MCF 10A (cell line): ENCODE measurements at regions not wholly inside any gene's neighbourhood (a gene's known extent, or its start where the extent isn't known, plus 50 kb on each side); places are given as distances from the start of the nearest gene placed in this dataset.
"Not testable (repeated sequence)": the region's sequence is repeated elsewhere in the genome, so short reads cannot be mapped to it uniquely, and the experiment has no call there.

Experiments
- BruUV-seq: library from RNA; stranded (reverse); fragments of 400-500 nt; replicated peaks from 2 replicates; lab custom pipeline; 2021; lab: Mats Ljungman, UMichigan
- CTCF ChIA-PET: fragments of 300-600 bp; sonication (Branson Sonifier 250); formaldehyde crosslinking; extraction: SDS; loops from one replicate; lab custom pipeline; 2021; ENCODE audit warnings: antibody characterized with exemption, inconsistent platforms; lab: Yijun Ruan, JAX
- POLR2A ChIA-PET: fragments of 300-600, 350-650 bp; sonication (Branson Sonifier 250); formaldehyde crosslinking; extraction: SDS; loops from one replicate; lab custom pipeline; 2020; ENCODE audit warnings: antibody characterized with exemption, inconsistent platforms; lab: Yijun Ruan, JAX
- DNase-seq: peaks from one replicate; pipeline ENCODE4 v3.0.0-alpha.2; 2018; ENCODE audit not compliant: unreplicated experiment
- H3K27ac Mint-ChIP-seq: one replicate; pipeline ENCODE4 v1.8.0; 2022; ENCODE audit warnings: mild to moderate bottlenecking, low read depth, mixed read lengths; ENCODE audit not compliant: unreplicated experiment
- H3K27me3 Mint-ChIP-seq: one replicate; pipeline ENCODE4 v1.8.0; 2022; ENCODE audit warnings: mixed read lengths; ENCODE audit not compliant: insufficient read depth, unreplicated experiment
- H3K36me3 Mint-ChIP-seq: one replicate; pipeline ENCODE4 v1.8.0; 2022; ENCODE audit warnings: mild to moderate bottlenecking, moderate library complexity, mixed read lengths; ENCODE audit not compliant: insufficient read depth, unreplicated experiment
- H3K4me1 Mint-ChIP-seq: one replicate; pipeline ENCODE4 v1.8.0; 2022; ENCODE audit warnings: mixed read lengths; ENCODE audit not compliant: insufficient read depth, unreplicated experiment
- H3K4me3 Mint-ChIP-seq: one replicate; pipeline ENCODE4 v1.8.0; 2022; ENCODE audit warnings: mild to moderate bottlenecking, moderate library complexity, mixed read lengths; ENCODE audit not compliant: unreplicated experiment
- H3K9me3 Mint-ChIP-seq: one replicate; pipeline ENCODE4 v1.8.0; 2022; ENCODE audit warnings: mixed read lengths; ENCODE audit not compliant: unreplicated experiment
- intact Hi-C: fragments of 100-400 bp; cut with micrococcal nuclease; formaldehyde crosslinking; loops from 2 replicates; pipeline ENCODE4 v1.14.1; 2022
- TF ChIP-seq, protein P1 (sequence below): fragments of 200-600 bp; IDR thresholded peaks from one replicate; pipeline ENCODE4 v1.8.0; 2022; ENCODE audit warnings: antibody characterized with exemption, mild to moderate bottlenecking; ENCODE audit not compliant: unreplicated experiment

DNA sequence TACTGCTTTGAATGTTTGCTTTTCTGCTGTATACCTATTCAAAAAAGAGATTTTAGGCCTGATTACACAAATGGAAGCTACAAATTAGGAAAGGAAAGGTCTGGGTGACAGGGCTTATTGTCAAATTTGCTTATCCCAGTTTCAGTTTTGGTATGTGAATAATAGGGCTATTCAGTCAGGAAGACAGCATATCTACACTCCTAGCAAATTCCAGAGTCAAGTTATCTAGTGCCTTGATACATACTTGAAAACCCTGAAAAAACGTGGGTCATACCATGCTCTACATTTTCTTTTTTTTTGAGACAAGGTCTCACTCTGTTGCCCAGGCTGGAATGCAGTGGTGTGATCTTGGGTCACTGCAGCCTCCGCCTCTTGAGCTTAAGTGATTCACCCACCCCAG, 59.2 kb upstream of the CCDC180 start:
- H3K4me3 Mint-ChIP-seq, intact Hi-C loops, DNase-seq, H3K27me3 Mint-ChIP-seq, H3K4me1 Mint-ChIP-seq, H3K27ac Mint-ChIP-seq, H3K9me3 Mint-ChIP-seq, BruUV-seq, POLR2A ChIA-PET, H3K36me3 Mint-ChIP-seq: not testable (repeated sequence)
- CTCF ChIA-PET = interaction anchor here (0.6 to 1.4 kb wide), 3 partner anchors 10 to 139 kb away, joined by 3 read pairs; no protein-coding TSS in a partner anchor

DNA sequence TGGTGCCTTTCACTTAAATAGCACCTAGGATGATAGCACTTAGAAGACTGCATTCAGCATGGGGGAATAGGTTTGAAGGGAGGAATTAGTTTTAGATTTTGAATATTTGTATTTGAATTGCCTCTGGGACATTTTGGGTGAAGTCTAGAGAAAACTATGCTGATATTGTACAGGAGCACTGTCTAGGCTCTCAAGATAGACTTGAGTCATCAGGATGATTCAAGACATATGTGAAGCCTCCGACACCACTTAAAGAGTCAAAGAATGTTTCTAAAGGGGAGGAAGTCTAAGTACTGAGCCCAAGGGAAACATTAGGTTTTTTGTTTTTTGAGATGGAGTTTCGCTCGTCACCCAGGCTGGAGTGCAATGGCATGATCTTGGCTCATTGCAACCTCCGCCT, 63.9 kb upstream of the CCDC180 start:
- intact Hi-C loops = no loop called here
- Mint-ChIP-seq H3K27me3 (no peaks in the 10 kb centered on the region), H3K27ac (no peak overlapping the region), H3K4me3 (no peak overlapping the region), H3K36me3 (peaks cover 5% of the 10 kb centered on the region), H3K9me3 (no peaks in the 10 kb centered on the region), H3K4me1 (peaks cover 16% of the 10 kb centered on the region)
- ChIA-PET POLR2A (no interaction called here), CTCF (no interaction called here)
- no TSS peak for BruUV-seq
- no peak for DNase-seq
- TF ChIP-seq, protein P1, sequence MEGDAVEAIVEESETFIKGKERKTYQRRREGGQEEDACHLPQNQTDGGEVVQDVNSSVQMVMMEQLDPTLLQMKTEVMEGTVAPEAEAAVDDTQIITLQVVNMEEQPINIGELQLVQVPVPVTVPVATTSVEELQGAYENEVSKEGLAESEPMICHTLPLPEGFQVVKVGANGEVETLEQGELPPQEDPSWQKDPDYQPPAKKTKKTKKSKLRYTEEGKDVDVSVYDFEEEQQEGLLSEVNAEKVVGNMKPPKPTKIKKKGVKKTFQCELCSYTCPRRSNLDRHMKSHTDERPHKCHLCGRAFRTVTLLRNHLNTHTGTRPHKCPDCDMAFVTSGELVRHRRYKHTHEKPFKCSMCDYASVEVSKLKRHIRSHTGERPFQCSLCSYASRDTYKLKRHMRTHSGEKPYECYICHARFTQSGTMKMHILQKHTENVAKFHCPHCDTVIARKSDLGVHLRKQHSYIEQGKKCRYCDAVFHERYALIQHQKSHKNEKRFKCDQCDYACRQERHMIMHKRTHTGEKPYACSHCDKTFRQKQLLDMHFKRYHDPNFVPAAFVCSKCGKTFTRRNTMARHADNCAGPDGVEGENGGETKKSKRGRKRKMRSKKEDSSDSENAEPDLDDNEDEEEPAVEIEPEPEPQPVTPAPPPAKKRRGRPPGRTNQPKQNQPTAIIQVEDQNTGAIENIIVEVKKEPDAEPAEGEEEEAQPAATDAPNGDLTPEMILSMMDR = no peak

DNA sequence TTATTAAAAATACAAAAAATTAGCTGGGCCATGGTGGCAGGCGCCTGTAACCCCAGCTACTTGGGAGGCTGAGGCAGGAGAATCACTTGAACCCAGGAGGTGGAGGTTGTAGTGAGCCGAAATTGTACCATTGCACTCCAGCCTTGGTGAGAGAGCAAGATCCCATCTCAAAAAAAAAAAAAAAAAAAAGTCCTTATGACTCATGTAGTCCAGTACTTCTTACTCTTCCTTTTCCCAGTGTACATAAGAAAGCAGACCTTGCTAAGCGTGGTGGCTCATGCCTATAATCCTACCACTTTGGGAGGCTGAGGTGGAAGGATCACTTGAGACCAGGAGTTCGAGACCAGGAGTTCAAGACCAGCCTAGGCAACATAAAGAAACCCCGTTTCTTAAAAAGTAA, 66.0 kb upstream of the CCDC180 start:
- intact Hi-C loops, H3K27me3 Mint-ChIP-seq, DNase-seq, H3K9me3 Mint-ChIP-seq, H3K36me3 Mint-ChIP-seq, H3K4me3 Mint-ChIP-seq, CTCF ChIA-PET, BruUV-seq: not testable (repeated sequence)
- POLR2A ChIA-PET = interaction anchor here (1.3 kb wide), 1 partner anchor 367 kb away, joined by 3 read pairs; no protein-coding TSS in a partner anchor
- H3K27ac Mint-ChIP-seq = peak overlapping the region; percentile 18
- H3K4me1 Mint-ChIP-seq = peaks cover 16% of the 10 kb centered on the region

DNA sequence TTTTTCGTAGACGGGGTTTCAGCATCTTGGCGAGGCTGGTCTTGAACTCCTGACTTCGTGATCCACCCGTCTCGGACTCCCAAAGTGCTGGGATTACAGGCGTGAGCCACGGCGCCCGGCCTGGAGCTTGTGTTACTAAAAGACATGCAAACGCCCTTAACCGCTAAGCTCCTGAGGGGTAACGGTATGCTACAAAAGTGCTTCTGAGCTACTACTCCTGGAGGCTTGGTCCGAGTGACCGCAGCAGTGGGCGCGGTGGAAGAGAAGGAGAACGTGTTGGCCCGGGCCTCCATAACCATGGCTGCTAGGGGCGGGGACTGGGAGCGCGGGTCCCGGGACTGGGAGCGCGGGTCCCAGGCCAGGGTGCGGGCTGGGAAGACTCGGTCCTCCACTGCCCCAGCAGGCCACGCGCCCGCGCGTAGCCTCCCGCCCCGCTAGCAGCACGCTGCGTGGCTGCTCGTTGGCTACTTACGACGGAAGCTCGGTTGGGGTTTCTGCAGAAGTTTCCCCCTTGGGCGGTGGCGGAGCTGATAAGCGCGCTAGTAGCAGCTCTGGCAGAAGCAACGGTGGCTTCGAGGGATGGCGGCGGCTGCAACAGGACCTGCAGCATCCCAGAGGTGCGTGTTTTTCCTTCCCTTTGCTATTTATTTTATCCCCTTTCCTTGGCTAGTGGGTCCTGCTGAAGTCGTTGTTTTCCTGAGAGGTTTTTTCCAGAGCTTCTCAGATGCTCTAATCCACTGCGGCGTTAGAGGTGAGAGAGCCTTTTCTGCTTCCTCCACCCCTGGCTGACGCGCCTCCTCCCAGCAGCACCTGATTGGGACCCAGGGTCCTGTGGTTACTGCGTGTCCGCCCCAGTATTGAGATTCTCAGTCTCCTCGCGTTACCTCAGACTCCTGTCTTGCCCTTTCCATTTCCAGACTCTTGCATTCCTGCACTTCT, 69.2 kb upstream of the CCDC180 start:
- Mint-ChIP-seq H3K4me1 (peaks cover 12% of the 10 kb centered on the region), H3K27ac (peak overlapping the region; percentile 91), H3K4me3 (peak overlapping the region; percentile 92), H3K9me3 (no peaks in the 10 kb centered on the region), H3K27me3 (no peaks in the 10 kb centered on the region), H3K36me3 (peaks cover 5% of the 10 kb centered on the region)
- TF ChIP-seq, protein P1 = no peak
- POLR2A ChIA-PET = interaction anchor here (0.6 to 2.4 kb wide), 15 partner anchors 16 to 625 kb away, joined by 3 to 29 read pairs (median 4); partner anchors contain the start of genes NCBP1, TSTD2 and ZNF782
- intact Hi-C loops = loop anchor here (5.0 kb wide), 1 partner anchor 381 kb away; no protein-coding TSS in a partner anchor
- CTCF ChIA-PET = interaction anchor here (0.5 to 1.6 kb wide), 7 partner anchors 17 to 646 kb away, joined by 3 to 13 read pairs (median 3); partner anchors contain the start of gene TDRD7
- DNase-seq = peak; percentile 84
- BruUV-seq = TSS peak; percentile 84
